ENCODE measurements at regions not wholly inside any gene's neighbourhood (a gene's known extent, or its start where the extent isn't known, plus 50 kb on each side); places are given as distances from the start of the nearest gene placed in this dataset.

GRCh38 chr10:89954787-89955566, 253.6 kb downstream of the KIF20B start:
- intact Hi-C loops (cut with DNase I) = loop anchor here in 1 of 10 donors (10.0 kb wide), 2 partner anchors 640 to 910 kb away; no protein-coding TSS in a partner anchor
- TF ChIP-seq, protein P1, sequence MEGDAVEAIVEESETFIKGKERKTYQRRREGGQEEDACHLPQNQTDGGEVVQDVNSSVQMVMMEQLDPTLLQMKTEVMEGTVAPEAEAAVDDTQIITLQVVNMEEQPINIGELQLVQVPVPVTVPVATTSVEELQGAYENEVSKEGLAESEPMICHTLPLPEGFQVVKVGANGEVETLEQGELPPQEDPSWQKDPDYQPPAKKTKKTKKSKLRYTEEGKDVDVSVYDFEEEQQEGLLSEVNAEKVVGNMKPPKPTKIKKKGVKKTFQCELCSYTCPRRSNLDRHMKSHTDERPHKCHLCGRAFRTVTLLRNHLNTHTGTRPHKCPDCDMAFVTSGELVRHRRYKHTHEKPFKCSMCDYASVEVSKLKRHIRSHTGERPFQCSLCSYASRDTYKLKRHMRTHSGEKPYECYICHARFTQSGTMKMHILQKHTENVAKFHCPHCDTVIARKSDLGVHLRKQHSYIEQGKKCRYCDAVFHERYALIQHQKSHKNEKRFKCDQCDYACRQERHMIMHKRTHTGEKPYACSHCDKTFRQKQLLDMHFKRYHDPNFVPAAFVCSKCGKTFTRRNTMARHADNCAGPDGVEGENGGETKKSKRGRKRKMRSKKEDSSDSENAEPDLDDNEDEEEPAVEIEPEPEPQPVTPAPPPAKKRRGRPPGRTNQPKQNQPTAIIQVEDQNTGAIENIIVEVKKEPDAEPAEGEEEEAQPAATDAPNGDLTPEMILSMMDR (IDR thresholded peaks at IDR 0.05) = peak in 10 of 12 donors; percentile 9 to 47 (median 27)
- TF ChIP-seq POLR2A (IDR thresholded peaks at IDR 0.05) = no peak
- no peak overlapping the region for H3K27ac ChIP-seq
- no peaks in the 10 kb centered on the region for H3K36me3 ChIP-seq
- no peak for DNase-seq
- H3K4me1 ChIP-seq = no peaks in the 10 kb centered on the region
- ATAC-seq = no peak
- no peaks in the 10 kb centered on the region for H3K27me3 ChIP-seq
- no peak overlapping the region for H3K4me3 ChIP-seq
- H3K9me3 ChIP-seq = peaks cover 0 to 4% (median 0%) of the 10 kb centered on the region in 12 donors

- H3K4me3 ChIP-seq = no peak overlapping the region
- H3K4me1 ChIP-seq = no peaks in the 10 kb centered on the region
- ATAC-seq (no peak), DNase-seq (no peak)
- H3K9me3 ChIP-seq = no peaks in the 10 kb centered on the region
- 68 to 77% (median 70%) methylated on average over 7 of the region's 7 CpGs for WGBS, 4 donors
- H3K36me3 ChIP-seq = no peaks in the 10 kb centered on the region
- intact Hi-C loops (cut with DNase I) = loop anchor here in 1 of 10 donors (10.0 kb wide), 2 partner anchors 635 to 905 kb away; no protein-coding TSS in a partner anchor
- no peaks in the 10 kb centered on the region for H3K27me3 ChIP-seq
- H3K27ac ChIP-seq = no peak overlapping the region
- TF ChIP-seq, protein P1 (IDR thresholded peaks at IDR 0.05) = no peak
- no peak for TF ChIP-seq POLR2A (IDR thresholded peaks at IDR 0.05)
These were observed 258.2 kb downstream of the KIF20B start for GRCh38 chr10:89959433-89960110.

DNA sequence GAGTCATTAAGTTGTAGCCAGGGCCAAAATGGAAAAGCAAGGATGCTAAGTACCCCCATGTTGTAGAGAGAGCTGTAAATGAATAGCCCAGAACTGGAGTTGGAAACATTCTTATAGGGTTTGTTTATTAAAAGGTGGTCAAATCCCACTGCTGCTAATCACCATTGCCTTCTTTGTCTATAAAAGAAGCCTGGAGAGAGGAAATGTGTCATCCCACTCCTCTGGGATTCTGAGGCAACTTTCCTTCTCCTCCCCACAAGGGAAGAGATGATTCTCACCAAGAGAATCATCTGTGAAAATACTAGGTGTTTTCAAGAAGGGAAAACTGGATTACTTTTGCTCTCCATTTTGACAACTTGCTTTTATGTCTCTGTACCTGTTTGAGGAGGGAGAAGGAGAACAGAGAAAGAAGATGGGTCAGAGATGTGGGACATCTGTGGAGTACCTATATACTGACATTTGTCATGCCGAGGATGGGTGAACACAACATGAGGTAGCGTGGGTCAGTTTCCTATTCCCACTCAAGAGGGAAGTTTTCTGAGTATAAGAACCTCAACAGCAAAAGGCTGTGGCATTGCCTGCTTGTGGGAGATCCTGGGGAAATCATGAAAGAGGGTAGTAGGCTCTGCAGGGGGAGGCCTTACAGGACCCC, 262.2 kb downstream of the KIF20B start:
- H3K9me3 ChIP-seq = no peaks in the 10 kb centered on the region
- H3K27ac ChIP-seq = no peak overlapping the region
- DNase-seq (no peak), ATAC-seq (no peak)
- H3K4me1 ChIP-seq = no peaks in the 10 kb centered on the region
- H3K27me3 ChIP-seq = no peaks in the 10 kb centered on the region
- 88 to 92% (median 88%) methylated on average over 2 of the region's 2 CpGs for WGBS, 4 donors
- TF ChIP-seq POLR2A (IDR thresholded peaks at IDR 0.05) = no peak
- TF ChIP-seq, protein P1 (IDR thresholded peaks at IDR 0.05) = no peak
- H3K36me3 ChIP-seq = no peaks in the 10 kb centered on the region
- intact Hi-C loops (cut with DNase I) = no loop called here
- H3K4me3 ChIP-seq = no peak overlapping the region

DNA sequence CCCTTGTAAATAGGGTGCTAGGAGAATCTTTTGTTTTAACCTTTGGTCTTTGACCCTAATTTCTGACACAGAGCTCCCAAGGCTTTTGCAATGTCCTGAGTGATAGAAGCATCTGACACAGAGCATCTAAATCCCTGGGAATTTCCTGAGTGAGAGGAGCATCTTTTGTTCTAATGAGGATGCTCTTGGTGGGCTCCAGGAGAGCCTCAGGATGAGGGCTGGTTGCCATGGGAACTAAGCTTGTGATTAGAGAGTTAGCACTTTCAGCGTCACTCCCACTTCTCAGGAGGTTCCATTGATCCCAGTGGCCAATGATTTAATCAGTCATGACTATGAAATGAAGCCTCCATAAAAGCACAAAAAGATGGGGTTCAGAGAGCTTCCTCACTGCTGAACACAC, 264.8 kb downstream of the KIF20B start:
- Histone ChIP-seq H3K27me3 (no peaks in the 10 kb centered on the region), H3K27ac (no peak overlapping the region), H3K4me1 (no peaks in the 10 kb centered on the region), H3K4me3 (no peak overlapping the region), H3K9me3 (no peaks in the 10 kb centered on the region), H3K36me3 (no peaks in the 10 kb centered on the region)
- TF ChIP-seq, protein P1 (IDR thresholded peaks at IDR 0.05) = no peak
- TF ChIP-seq POLR2A (IDR thresholded peaks at IDR 0.05) = no peak
- 51 to 67% (median 59%) methylated on average over 1 of the region's 1 CpG for WGBS, 4 donors
- intact Hi-C loops (cut with DNase I) = no loop called here
- ATAC-seq = no peak
- no peak for DNase-seq

Measured in heart left ventricle (tissue), 16 donors.